ENCODE measurements at regions not wholly inside any gene's neighbourhood (a gene's known extent, or its start where the extent isn't known, plus 50 kb on each side); places are given as distances from the start of the nearest gene placed in this dataset.

DNA sequence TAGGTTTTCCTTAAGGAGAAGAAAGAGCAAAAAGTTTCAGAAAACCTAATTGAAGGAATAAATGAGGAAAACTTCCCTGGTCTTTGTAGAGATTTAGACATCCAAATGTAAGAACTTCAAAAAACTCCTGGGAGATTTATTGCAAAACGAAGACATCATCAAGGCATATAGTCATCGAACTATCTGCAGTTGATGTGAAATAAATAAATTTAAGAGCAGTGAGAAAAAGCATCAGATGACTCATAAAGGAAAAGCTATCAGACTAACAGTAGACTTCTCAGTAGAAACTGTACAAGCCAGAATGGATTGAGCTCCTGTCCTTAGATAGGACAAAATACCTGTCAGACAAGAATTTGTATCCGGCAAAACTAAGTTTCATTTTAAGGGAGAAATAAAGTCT, 569.4 kb upstream of the ADAMTS5 start (continued):
- TF ChIP-seq, protein P1, sequence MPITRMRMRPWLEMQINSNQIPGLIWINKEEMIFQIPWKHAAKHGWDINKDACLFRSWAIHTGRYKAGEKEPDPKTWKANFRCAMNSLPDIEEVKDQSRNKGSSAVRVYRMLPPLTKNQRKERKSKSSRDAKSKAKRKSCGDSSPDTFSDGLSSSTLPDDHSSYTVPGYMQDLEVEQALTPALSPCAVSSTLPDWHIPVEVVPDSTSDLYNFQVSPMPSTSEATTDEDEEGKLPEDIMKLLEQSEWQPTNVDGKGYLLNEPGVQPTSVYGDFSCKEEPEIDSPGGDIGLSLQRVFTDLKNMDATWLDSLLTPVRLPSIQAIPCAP (CRISPR knock-in tag; IDR thresholded peaks at IDR 0.05; ENCODE audit: borderline replicate concordance) = no peak

DNA sequence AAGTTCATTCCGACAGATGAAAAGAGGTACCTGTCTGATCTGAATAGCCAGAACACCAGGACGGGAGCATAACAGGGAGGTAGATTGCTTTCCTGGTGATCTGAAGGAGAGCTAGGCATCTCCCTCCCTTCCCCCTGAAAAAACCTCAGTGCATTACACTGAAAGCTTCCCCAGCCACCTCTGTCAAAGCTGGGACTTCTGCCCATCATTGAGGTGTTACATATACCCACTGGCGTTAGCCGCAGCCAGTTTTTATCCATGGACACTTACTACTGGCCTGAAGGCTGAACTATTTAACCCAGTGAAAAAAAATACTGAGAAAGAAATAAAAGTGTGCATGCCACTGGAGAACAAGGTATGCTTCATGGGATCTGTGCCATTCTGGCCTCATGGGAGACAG, 568.3 kb upstream of the ADAMTS5 start:
- in situ Hi-C loops (cut with MboI) (no loop called here), intact Hi-C loops (cut with micrococcal nuclease) (no loop called here)
- no peaks in the 10 kb centered on the region; the same call in 1 of the 2 replicates for H3K9me3 ChIP-seq (replicated peaks; ENCODE audit: control insufficient read depth, insufficient read depth, low read depth, low read length)
- ChIA-PET POLR2A (no interaction called here), CTCF (ENCODE audit: low intra/inter-chr PET ratio) (no interaction called here)
- H3K4me2 ChIP-seq (ENCODE audit: insufficient read depth, low read length) = no peak overlapping the region
- no peaks in the 10 kb centered on the region for H3K27me3 ChIP-seq (ENCODE audit: control insufficient read depth in 2 of 2, insufficient read depth in 2 of 2, low read length in 2 of 2)
- TF ChIP-seq HNRNPL (IDR thresholded peaks at IDR 0.05; ENCODE audit: low read depth, low read length) (no peak), MED1 (CRISPR knock-in tag; IDR thresholded peaks at IDR 0.05; ENCODE audit: borderline replicate concordance) (no peak), ARHGAP35 (IDR thresholded peaks at IDR 0.05; ENCODE audit: partially characterized antibody) (no peak), SAFB2 (IDR thresholded peaks at IDR 0.05; ENCODE audit: borderline replicate concordance, low read depth, low read length, severe bottlenecking) (no peak), YBX1 (IDR thresholded peaks at IDR 0.05) (no peak), STAT5A (IDR thresholded peaks at IDR 0.05; ENCODE audit: borderline replicate concordance, low read length) (no peak), PTTG1 (tag; IDR thresholded peaks at IDR 0.05; ENCODE audit: low read depth) (no peak), STAG1 (CRISPR knock-in tag; IDR thresholded peaks at IDR 0.05; ENCODE audit: borderline replicate concordance) (no peak), NFE2 (IDR thresholded peaks at IDR 0.05; ENCODE audit: low read depth) (no peak)
- TF ChIP-seq, protein P2, sequence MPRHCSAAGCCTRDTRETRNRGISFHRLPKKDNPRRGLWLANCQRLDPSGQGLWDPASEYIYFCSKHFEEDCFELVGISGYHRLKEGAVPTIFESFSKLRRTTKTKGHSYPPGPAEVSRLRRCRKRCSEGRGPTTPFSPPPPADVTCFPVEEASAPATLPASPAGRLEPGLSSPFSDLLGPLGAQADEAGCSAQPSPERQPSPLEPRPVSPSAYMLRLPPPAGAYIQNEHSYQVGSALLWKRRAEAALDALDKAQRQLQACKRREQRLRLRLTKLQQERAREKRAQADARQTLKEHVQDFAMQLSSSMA (CRISPR knock-in tag; IDR thresholded peaks at IDR 0.05) = no peak
- TF ChIP-seq, protein P3, sequence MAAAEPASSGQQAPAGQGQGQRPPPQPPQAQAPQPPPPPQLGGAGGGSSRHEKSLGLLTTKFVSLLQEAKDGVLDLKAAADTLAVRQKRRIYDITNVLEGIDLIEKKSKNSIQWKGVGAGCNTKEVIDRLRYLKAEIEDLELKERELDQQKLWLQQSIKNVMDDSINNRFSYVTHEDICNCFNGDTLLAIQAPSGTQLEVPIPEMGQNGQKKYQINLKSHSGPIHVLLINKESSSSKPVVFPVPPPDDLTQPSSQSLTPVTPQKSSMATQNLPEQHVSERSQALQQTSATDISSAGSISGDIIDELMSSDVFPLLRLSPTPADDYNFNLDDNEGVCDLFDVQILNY (CRISPR knock-in tag; IDR thresholded peaks at IDR 0.05) = no peak
- no TSS peak for BruUV-seq (replicated peaks)
- no peaks in the 10 kb centered on the region for H3K4me1 ChIP-seq (replicated peaks in 1 of 2; ENCODE audit: control insufficient read depth in 2 of 2, insufficient read depth in 2 of 2, low read length in 2 of 2)
- H4K20me1 ChIP-seq (replicated peaks; ENCODE audit: control insufficient read depth, insufficient read depth, low read length) = no peaks in the 10 kb centered on the region
- no peak overlapping the region for H2AFZ ChIP-seq (ENCODE audit: low read depth, low read length)
- no peaks in the 10 kb centered on the region for H3K9me1 ChIP-seq (ENCODE audit: control insufficient read depth, insufficient read depth, low read length)
- H3K9ac ChIP-seq (ENCODE audit: insufficient read depth in 1 of 2, low read depth in 2 of 2, low read length in 2 of 2) = no peak overlapping the region
- WGBS (ENCODE audit: insufficient coverage, low coverage, missing lambda C conversion rate) = 0% methylated on average over 4 of the region's 4 CpGs
- no peak for ATAC-seq
- H3K36me3 ChIP-seq (ENCODE audit: control insufficient read depth, insufficient read depth, low read length) = no peaks in the 10 kb centered on the region
- H3K27ac ChIP-seq (ENCODE audit: extremely low read depth, low read depth, low read length) = no peak overlapping the region
- no peaks in the 10 kb centered on the region for H3K79me2 ChIP-seq (ENCODE audit: control insufficient read depth, insufficient read depth, low read length)
- no peak overlapping the region for H3K4me3 ChIP-seq
- FAIRE-seq = no peak
- no peak for DNase-seq (ENCODE audit: extremely low read depth in 1 of 4, low spot score in 3 of 4)
